SK-N-SH treated with all-trans-retinoic acid at 6 μM for 48 hours (cell line): ENCODE measurements at regions not wholly inside any gene's neighbourhood (a gene's known extent, or its start where the extent isn't known, plus 50 kb on each side); places are given as distances from the start of the nearest gene placed in this dataset.

ENCODE experiments used
- ATAC-seq: fragments of 200-7000 bp; cut with Tn5 transposase; 3 replicates; pipeline ENCODE4 v1.9.1; 2020; ENCODE audit warnings: mild to moderate bottlenecking, moderate library complexity
- ARNTL ChIP-seq: fragments of 450-650 bp; formaldehyde crosslinking; IDR thresholded peaks from 2 replicates; pipeline ENCODE4 v1.5.0; 2020; ENCODE audit warnings: low read depth, mild to moderate bottlenecking, moderate library complexity, borderline replicate concordance
- BACH2 ChIP-seq: fragments of 250-450 bp; sonication (Bioruptor Pico); IDR thresholded peaks from 2 replicates; pipeline ENCODE4 v1.9.0; 2021; ENCODE audit warnings: mild to moderate bottlenecking, borderline replicate concordance
- CSDC2 ChIP-seq: fragments of 250-450 bp; sonication (Bioruptor Pico); IDR thresholded peaks from 2 replicates; pipeline ENCODE4 v1.5.0; 2020; ENCODE audit warnings: mild to moderate bottlenecking, moderate library complexity
- ESRRG ChIP-seq: fragments of 250-450 bp; sonication (Bioruptor Pico); IDR thresholded peaks from 2 replicates; pipeline ENCODE4 v1.6.1; 2021; ENCODE audit warnings: mild to moderate bottlenecking
- ISL1 ChIP-seq: fragments of 250-450 bp; sonication (Bioruptor Pico); IDR thresholded peaks from 2 replicates; pipeline ENCODE4 v2.1.2; 2022; ENCODE audit warnings: mild to moderate bottlenecking, moderate library complexity
- OSR1 ChIP-seq: fragments of 250-450 bp; sonication (Bioruptor Pico); IDR thresholded peaks from 2 replicates; pipeline ENCODE4 v1.8.0; 2022; ENCODE audit warnings: moderate library complexity, mild to moderate bottlenecking, inconsistent platforms
- RARB ChIP-seq: fragments of 250-450 bp; sonication (Bioruptor Pico); IDR thresholded peaks from 2 replicates; pipeline ENCODE4 v1.8.0; 2021; ENCODE audit warnings: mild to moderate bottlenecking, moderate library complexity
- SNAI2 ChIP-seq: fragments of 250-450 bp; sonication (Bioruptor Pico); IDR thresholded peaks from 2 replicates; pipeline ENCODE4 v1.5.0; 2020; ENCODE audit warnings: mild to moderate bottlenecking, moderate library complexity
- TCF4 ChIP-seq: fragments of 250-450 bp; sonication (Bioruptor Pico); IDR thresholded peaks from 2 replicates; pipeline ENCODE4 v1.8.0; 2021; ENCODE audit warnings: mild to moderate bottlenecking, moderate library complexity, borderline replicate concordance
- TOX ChIP-seq: fragments of 250-450 bp; sonication (Bioruptor Pico); IDR thresholded peaks from 2 replicates; pipeline ENCODE4 v1.8.0; 2021; ENCODE audit warnings: mild to moderate bottlenecking, moderate library complexity, borderline replicate concordance
- TSHZ2 ChIP-seq: fragments of 250-450 bp; sonication (Bioruptor Pico); IDR thresholded peaks from 2 replicates; pipeline ENCODE4 v1.5.0; 2020; ENCODE audit warnings: mild to moderate bottlenecking, moderate library complexity
- ZC3H10 ChIP-seq: fragments of 250-450 bp; sonication (Bioruptor Pico); IDR thresholded peaks from 2 replicates; pipeline ENCODE4 v1.5.1; 2021; ENCODE audit warnings: mild to moderate bottlenecking, moderate library complexity
- ZFP3 ChIP-seq: fragments of 250-450 bp; sonication (Bioruptor Pico); IDR thresholded peaks from 2 replicates; pipeline ENCODE4 v1.5.0; 2020; ENCODE audit warnings: mild to moderate bottlenecking, moderate library complexity
- ZFP30 ChIP-seq: fragments of 450-650 bp; formaldehyde crosslinking; IDR thresholded peaks from 2 replicates; pipeline ENCODE4 v1.5.0; 2022; ENCODE audit warnings: mild to moderate bottlenecking, moderate library complexity
- ZNF565 ChIP-seq: fragments of 450-650 bp; formaldehyde crosslinking; conservative IDR thresholded peaks from 2 replicates; pipeline ENCODE4 v1.5.0; 2020; ENCODE audit warnings: low read depth, mild to moderate bottlenecking, moderate library complexity
- ZNF70 ChIP-seq: fragments of 450-650 bp; formaldehyde crosslinking; IDR thresholded peaks from 2 replicates; pipeline ENCODE4 v1.5.0; 2020; ENCODE audit warnings: mild to moderate bottlenecking, moderate library complexity
- ZNF8 ChIP-seq: fragments of 450-650 bp; formaldehyde crosslinking; IDR thresholded peaks from 2 replicates; pipeline ENCODE4 v1.5.0; 2020; ENCODE audit warnings: mild to moderate bottlenecking, moderate library complexity
- TF ChIP-seq, protein P1 (sequence below): fragments of 250-450 bp; sonication (Bioruptor Pico); IDR thresholded peaks from 2 replicates; pipeline ENCODE4 v1.5.1; 2020; ENCODE audit warnings: low read depth, mild to moderate bottlenecking, moderate library complexity
- TF ChIP-seq, protein P2 (sequence below): fragments of 250-450 bp; sonication (Bioruptor Pico); IDR thresholded peaks from 2 replicates; pipeline ENCODE4 v1.8.0; 2020; ENCODE audit warnings: mild to moderate bottlenecking, moderate library complexity, borderline replicate concordance
- TF ChIP-seq, protein P3 (sequence below): fragments of 250-450 bp; sonication (Bioruptor Pico); IDR thresholded peaks from 2 replicates; pipeline ENCODE4 v1.5.1; 2021; ENCODE audit warnings: mild to moderate bottlenecking, moderate library complexity

DNA sequence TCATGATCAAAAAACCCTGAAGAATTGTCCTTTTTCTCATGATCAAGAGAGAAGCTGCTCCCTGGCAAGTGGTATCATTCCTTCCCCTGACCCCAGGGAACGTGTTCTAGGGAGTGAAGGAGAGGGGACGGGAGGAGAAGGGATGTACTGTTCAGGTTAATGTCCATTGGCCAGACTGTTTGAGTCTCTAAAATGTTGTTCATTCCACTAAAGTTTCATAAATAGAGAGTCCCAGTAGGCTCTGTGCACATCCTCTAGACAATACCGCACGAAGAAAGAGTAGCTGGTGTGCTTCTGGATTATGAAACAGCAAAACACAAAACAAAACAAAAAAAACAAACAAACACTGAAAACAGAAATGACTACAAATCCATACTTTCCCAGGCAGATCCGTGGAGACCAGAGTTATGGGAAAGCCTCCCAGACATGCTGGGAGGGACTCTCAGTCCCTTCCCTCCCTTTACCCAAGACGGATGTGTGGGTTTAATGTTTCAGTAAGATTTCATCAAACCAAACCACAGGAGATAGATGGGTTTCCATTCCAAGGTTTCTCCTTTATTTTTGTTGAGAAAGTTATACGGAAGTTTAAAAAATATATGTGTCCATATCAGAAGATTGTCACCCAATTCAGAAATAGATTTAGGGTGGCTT lies 66.5 kb upstream of the TNS3 start:
- ATAC-seq, result no peak
- no peak for TF ChIP-seq CSDC2 (CRISPR knock-in tag)
- TF ChIP-seq TCF4, result no peak
- TF ChIP-seq ZC3H10, result no peak
- no peak for TF ChIP-seq ZFP3
- TF ChIP-seq ZNF8 (CRISPR knock-in tag), result no peak

DNA sequence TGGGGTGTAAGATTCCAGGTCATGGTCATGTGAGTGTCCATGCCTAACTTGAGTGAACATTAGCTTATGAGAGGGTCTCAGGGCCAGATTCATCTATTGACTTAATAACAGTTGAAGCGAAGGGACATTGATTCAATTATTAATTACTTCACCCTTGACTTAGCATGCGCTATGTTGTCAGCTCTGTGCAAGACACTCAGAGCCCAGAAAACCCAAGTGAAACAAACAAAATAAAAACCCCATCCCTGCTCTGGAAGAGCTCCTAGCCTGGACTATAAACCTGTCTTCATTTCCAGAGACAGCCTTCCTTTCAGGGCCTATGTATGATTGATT lies 66.0 kb upstream of the TNS3 start:
- ATAC-seq, result no peak
- no peak for TF ChIP-seq ZFP3

DNA sequence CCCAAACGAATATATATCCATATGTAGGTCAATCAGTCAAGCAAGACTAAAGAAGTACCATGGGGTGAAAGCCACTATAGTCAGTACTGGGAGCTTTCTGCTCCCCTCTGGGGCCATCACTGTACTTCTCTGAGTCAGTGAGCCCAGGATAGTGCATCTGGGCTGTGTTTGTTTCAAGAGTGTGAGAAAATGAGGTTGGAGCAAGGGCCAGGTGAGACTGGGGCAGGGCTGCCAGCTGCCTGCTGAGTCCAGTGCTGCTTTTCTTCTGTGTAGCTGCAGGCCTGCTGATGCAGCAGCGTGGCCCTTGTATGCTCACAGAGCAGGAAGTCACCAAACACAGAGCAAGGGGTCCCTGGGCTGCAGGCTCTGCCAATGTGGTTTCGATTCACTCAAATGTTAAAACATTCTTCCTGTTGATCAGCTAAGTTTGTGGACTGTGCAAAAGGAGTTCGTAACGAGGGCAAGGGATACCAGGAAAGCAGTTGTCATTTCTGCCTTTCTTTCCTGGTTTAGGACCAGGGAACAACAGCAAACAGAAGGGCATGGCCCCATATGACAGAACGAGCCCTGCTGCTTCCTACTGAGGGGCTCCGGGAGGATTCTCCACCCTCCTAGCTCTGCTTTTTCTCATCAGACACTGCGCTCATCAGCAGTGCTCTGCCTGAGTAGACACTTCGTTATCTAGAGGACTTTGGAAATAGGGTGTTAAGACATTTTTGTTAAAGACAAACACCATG lies 65.4 kb upstream of the TNS3 start:
- TF ChIP-seq, protein P1, sequence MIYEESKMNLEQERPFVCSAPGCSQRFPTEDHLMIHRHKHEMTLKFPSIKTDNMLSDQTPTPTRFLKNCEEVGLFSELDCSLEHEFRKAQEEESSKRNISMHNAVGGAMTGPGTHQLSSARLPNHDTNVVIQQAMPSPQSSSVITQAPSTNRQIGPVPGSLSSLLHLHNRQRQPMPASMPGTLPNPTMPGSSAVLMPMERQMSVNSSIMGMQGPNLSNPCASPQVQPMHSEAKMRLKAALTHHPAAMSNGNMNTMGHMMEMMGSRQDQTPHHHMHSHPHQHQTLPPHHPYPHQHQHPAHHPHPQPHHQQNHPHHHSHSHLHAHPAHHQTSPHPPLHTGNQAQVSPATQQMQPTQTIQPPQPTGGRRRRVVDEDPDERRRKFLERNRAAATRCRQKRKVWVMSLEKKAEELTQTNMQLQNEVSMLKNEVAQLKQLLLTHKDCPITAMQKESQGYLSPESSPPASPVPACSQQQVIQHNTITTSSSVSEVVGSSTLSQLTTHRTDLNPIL (CRISPR knock-in tag), result no peak
- no peak for TF ChIP-seq OSR1 (CRISPR knock-in tag)
- no peak for ATAC-seq

- ATAC-seq, result no peak
Measured at GRCh38 chr7:47643716-47644400, 61.9 kb upstream of the TNS3 start.

DNA sequence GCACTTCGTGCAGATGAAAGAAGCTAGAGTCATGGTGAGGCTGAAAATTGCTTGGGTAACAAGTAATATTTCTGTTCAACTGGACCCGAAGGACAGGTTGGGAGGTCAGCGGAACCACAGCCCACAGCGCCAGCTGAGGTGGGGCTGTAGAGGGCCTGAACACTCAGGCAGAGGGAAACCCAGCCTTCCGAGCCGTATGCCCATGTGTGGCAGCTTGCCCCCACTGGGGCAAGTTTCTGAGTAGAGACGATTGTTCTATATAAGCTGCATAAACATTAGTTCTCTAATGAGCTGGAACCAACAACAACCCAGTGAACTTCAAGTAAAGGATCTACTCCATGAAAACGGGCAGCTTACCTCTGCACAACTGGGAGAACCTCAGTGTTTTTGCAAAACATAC lies 58.4 kb upstream of the TNS3 start:
- no peak for ATAC-seq
- no peak for TF ChIP-seq ZNF8 (CRISPR knock-in tag)
- TF ChIP-seq, all 23 proteins: peak for 0

More at GRCh38 chr7:47643716-47644400, 61.9 kb upstream of the TNS3 start:
- TF ChIP-seq ZNF70 (CRISPR knock-in tag) (no peak), ARNTL (CRISPR knock-in tag) (no peak), ZFP30 (no peak), ZNF565 (CRISPR knock-in tag) (no peak), ESRRG (no peak), ZC3H10 (no peak), SNAI2 (CRISPR knock-in tag) (no peak), RARB (CRISPR knock-in tag) (no peak), ISL1 (no peak), OSR1 (CRISPR knock-in tag) (no peak), TOX (CRISPR knock-in tag) (no peak)

- TF ChIP-seq, protein P2, sequence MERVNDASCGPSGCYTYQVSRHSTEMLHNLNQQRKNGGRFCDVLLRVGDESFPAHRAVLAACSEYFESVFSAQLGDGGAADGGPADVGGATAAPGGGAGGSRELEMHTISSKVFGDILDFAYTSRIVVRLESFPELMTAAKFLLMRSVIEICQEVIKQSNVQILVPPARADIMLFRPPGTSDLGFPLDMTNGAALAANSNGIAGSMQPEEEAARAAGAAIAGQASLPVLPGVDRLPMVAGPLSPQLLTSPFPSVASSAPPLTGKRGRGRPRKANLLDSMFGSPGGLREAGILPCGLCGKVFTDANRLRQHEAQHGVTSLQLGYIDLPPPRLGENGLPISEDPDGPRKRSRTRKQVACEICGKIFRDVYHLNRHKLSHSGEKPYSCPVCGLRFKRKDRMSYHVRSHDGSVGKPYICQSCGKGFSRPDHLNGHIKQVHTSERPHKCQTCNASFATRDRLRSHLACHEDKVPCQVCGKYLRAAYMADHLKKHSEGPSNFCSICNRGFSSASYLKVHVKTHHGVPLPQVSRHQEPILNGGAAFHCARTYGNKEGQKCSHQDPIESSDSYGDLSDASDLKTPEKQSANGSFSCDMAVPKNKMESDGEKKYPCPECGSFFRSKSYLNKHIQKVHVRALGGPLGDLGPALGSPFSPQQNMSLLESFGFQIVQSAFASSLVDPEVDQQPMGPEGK (CRISPR knock-in tag), result no peak
- no peak for TF ChIP-seq ZFP3
- no peak for TF ChIP-seq BACH2
- no peak for TF ChIP-seq ZFP30
- TF ChIP-seq ZNF565 (CRISPR knock-in tag), result no peak
- TF ChIP-seq ZNF8 (CRISPR knock-in tag), result no peak
- TF ChIP-seq SNAI2 (CRISPR knock-in tag), result no peak
- TF ChIP-seq ISL1, result no peak
- no peak for TF ChIP-seq TSHZ2 (CRISPR knock-in tag)
- TF ChIP-seq CSDC2 (CRISPR knock-in tag), result no peak
- no peak for TF ChIP-seq TCF4
- TF ChIP-seq, protein P3, sequence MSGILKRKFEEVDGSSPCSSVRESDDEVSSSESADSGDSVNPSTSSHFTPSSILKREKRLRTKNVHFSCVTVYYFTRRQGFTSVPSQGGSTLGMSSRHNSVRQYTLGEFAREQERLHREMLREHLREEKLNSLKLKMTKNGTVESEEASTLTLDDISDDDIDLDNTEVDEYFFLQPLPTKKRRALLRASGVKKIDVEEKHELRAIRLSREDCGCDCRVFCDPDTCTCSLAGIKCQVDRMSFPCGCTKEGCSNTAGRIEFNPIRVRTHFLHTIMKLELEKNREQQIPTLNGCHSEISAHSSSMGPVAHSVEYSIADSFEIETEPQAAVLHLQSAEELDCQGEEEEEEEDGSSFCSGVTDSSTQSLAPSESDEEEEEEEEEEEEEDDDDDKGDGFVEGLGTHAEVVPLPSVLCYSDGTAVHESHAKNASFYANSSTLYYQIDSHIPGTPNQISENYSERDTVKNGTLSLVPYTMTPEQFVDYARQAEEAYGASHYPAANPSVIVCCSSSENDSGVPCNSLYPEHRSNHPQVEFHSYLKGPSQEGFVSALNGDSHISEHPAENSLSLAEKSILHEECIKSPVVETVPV (CRISPR knock-in tag), result no peak
- TF ChIP-seq, all 23 proteins: peak for 0
- no peak for ATAC-seq
Measured at GRCh38 chr7:47639495-47640110, 57.7 kb upstream of the TNS3 start.
